ENCODE measurements at regions not wholly inside any gene's neighbourhood (a gene's known extent, or its start where the extent isn't known, plus 50 kb on each side); places are given as distances from the start of the nearest gene placed in this dataset.

- Histone ChIP-seq H3K9me3 (ENCODE audit: control insufficient read depth, insufficient read depth, low read depth, low read length) (no peaks in the 10 kb centered on the region), H3K27ac (ENCODE audit: extremely low read depth, low read depth, low read length) (no peak overlapping the region), H3K4me1 (ENCODE audit: control insufficient read depth, insufficient read depth, low read length) (peaks cover 6% of the 10 kb centered on the region), H3K4me3 (ENCODE audit: low read depth, low read length) (no peak overlapping the region), H3K36me3 (ENCODE audit: control insufficient read depth in 2 of 2, insufficient read depth in 1 of 2, low read length in 2 of 2) (no peaks in the 10 kb centered on the region)
- TF ChIP-seq ZNF335 (tag by site-specific recombination; conservative IDR thresholded peaks at IDR 0.05), result no peak
- no peak for TF ChIP-seq PRDM10 (tag by site-specific recombination; IDR thresholded peaks at IDR 0.05)
- no peak for TF ChIP-seq ZNF274 (IDR thresholded peaks at IDR 0.05; ENCODE audit: low read length)
- TF ChIP-seq ZNF274 (tag by site-specific recombination; IDR thresholded peaks at IDR 0.05; ENCODE audit: borderline replicate concordance), result no peak
- TF ChIP-seq ZNF521 (tag by site-specific recombination; IDR thresholded peaks at IDR 0.05), result no peak
- no peak for TF ChIP-seq GLIS1 (tag by site-specific recombination; IDR thresholded peaks at IDR 0.05)
- TF ChIP-seq ZBTB6 (tag by site-specific recombination; IDR thresholded peaks at IDR 0.05), result no peak
- no peak for TF ChIP-seq RBAK (tag by site-specific recombination; IDR thresholded peaks at IDR 0.05)
- no peak for TF ChIP-seq ZBTB11 (tag by site-specific recombination; conservative IDR thresholded peaks at IDR 0.05; ENCODE audit: low read depth)
- no peak for TF ChIP-seq ZBTB26 (tag by site-specific recombination; optimal IDR thresholded peaks at IDR 0.05)
- TF ChIP-seq ZNF324 (tag by site-specific recombination; IDR thresholded peaks at IDR 0.05), result no peak
- TF ChIP-seq SCRT1 (tag by site-specific recombination; IDR thresholded peaks at IDR 0.05; ENCODE audit: borderline replicate concordance), result no peak
- TF ChIP-seq ATF2 (tag by site-specific recombination; IDR thresholded peaks at IDR 0.05; ENCODE audit: low read depth), result no peak
- no peak for TF ChIP-seq ZNF239 (tag by site-specific recombination; IDR thresholded peaks at IDR 0.05)
- no peak for TF ChIP-seq REST (tag by site-specific recombination; IDR thresholded peaks at IDR 0.05)
- no peak for TF ChIP-seq IKZF3 (tag by site-specific recombination; IDR thresholded peaks at IDR 0.05)
- POLR2A ChIA-PET, result no interaction called here
- CTCF ChIA-PET, result interaction anchor here (1.0 kb wide), 1 partner anchor 75 kb away, joined by 3 read pairs; no protein-coding TSS in a partner anchor
These were observed 347.8 kb downstream of the EFNA5 start for GRCh38 chr5:107322936-107323335.

All from HEK293 (cell line).